OCI-LY1 (cell line): ENCODE measurements at regions not wholly inside any gene's neighbourhood (a gene's known extent, or its start where the extent isn't known, plus 50 kb on each side); places are given as distances from the start of the nearest gene placed in this dataset.

Source experiments
- EZH2 ChIP-seq: fragments of 200-600 bp; sonication (generic), shearing (Covaris generic); IDR thresholded peaks from 2 replicates; pipeline ENCODE4 v1.8.0; 2017; ENCODE audit warnings: borderline replicate concordance, mixed run types, mild to moderate bottlenecking, antibody characterized with exemption, low read length, moderate library complexity, mixed read lengths
- TF ChIP-seq, protein P1 (sequence below): fragments of 200-600 bp; sonication (generic), shearing (Covaris generic); IDR thresholded peaks from 2 replicates; pipeline ENCODE4 v1.5.1; 2017; ENCODE audit warnings: mild to moderate bottlenecking, antibody characterized with exemption, low read length, moderate library complexity, mixed read lengths

- TF ChIP-seq, protein P1, sequence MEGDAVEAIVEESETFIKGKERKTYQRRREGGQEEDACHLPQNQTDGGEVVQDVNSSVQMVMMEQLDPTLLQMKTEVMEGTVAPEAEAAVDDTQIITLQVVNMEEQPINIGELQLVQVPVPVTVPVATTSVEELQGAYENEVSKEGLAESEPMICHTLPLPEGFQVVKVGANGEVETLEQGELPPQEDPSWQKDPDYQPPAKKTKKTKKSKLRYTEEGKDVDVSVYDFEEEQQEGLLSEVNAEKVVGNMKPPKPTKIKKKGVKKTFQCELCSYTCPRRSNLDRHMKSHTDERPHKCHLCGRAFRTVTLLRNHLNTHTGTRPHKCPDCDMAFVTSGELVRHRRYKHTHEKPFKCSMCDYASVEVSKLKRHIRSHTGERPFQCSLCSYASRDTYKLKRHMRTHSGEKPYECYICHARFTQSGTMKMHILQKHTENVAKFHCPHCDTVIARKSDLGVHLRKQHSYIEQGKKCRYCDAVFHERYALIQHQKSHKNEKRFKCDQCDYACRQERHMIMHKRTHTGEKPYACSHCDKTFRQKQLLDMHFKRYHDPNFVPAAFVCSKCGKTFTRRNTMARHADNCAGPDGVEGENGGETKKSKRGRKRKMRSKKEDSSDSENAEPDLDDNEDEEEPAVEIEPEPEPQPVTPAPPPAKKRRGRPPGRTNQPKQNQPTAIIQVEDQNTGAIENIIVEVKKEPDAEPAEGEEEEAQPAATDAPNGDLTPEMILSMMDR: no peak
- no peak for TF ChIP-seq EZH2
Observed at GRCh38 chr1:168386492-168386891, 105.8 kb downstream of the TBX19 start.
